ENCODE measurements at regions not wholly inside any gene's neighbourhood (a gene's known extent, or its start where the extent isn't known, plus 50 kb on each side); places are given as distances from the start of the nearest gene placed in this dataset.

- Histone ChIP-seq H3K4me3 (no peak overlapping the region), H3K27ac (ENCODE audit: low read depth) (no peak overlapping the region), H4K20me1 (replicated peaks; ENCODE audit: insufficient read depth) (no peaks in the 10 kb centered on the region), H3K9me2 (ENCODE audit: insufficient read depth) (no peaks in the 10 kb centered on the region), H2AFZ (no peak overlapping the region), H3F3A (replicated peaks; ENCODE audit: low read depth) (no peaks in the 10 kb centered on the region), H3K4me2 (no peak overlapping the region), H3K4me1 (ENCODE audit: insufficient read depth) (peaks cover 8% of the 10 kb centered on the region; the same call in 1 of the 2 replicates), H3K79me2 (replicated peaks; ENCODE audit: insufficient read depth) (no peaks in the 10 kb centered on the region), H3K36me3 (ENCODE audit: insufficient read depth) (0 out of 2 replicates have a peak, but pooled peaks cover 7% of the 10 kb centered on the region), H3K27me3 (ENCODE audit: insufficient read depth) (no peaks in the 10 kb centered on the region)
- Mint-ChIP-seq H3K27ac (no peak overlapping the region), H3K9me3 (peaks cover 21% of the 10 kb centered on the region), H3K4me1 (peaks cover 5% of the 10 kb centered on the region; the same call in 2 of the 3 replicates), H3K4me3 (no peak overlapping the region), H3K27me3 (ENCODE audit: insufficient read depth, low read depth, poor library complexity) (peaks cover 3% of the 10 kb centered on the region), H3K36me3 (ENCODE audit: low read depth) (peaks cover 14% of the 10 kb centered on the region; the same call in 2 of the 3 replicates)
- no peak for DNase-seq (ENCODE audit: low spot score)
- ATAC-seq = no peak
- TF ChIP-seq JUNB (IDR thresholded peaks at IDR 0.05; ENCODE audit: unreplicated experiment) (no peak), ETS1 (IDR thresholded peaks at IDR 0.05) (no peak), CTCF (conservative IDR thresholded peaks at IDR 0.05; ENCODE audit: low read depth in 2 of 2) (no peak)
Measured at GRCh38 chr16:59635674-59636073, 901.6 kb upstream of the GOT2 start.

GRCh38 chr16:59634951-59635350, 900.8 kb upstream of the GOT2 start:
- 0 out of 2 replicates have a peak, but pooled peaks cover 7% of the 10 kb centered on the region for H3K36me3 ChIP-seq (ENCODE audit: insufficient read depth)
- no peaks in the 10 kb centered on the region for H3K79me2 ChIP-seq (replicated peaks; ENCODE audit: insufficient read depth)
- H3K4me3 Mint-ChIP-seq = no peak overlapping the region
- peaks cover 3% of the 10 kb centered on the region for H3K27me3 Mint-ChIP-seq (ENCODE audit: insufficient read depth, low read depth, poor library complexity)
- peaks cover 5% of the 10 kb centered on the region; the same call in 2 of the 3 replicates for H3K4me1 Mint-ChIP-seq
- no peaks in the 10 kb centered on the region for H3F3A ChIP-seq (replicated peaks; ENCODE audit: low read depth)
- no peaks in the 10 kb centered on the region for H3K9me2 ChIP-seq (ENCODE audit: insufficient read depth)
- H3K4me1 ChIP-seq (ENCODE audit: insufficient read depth) = peaks cover 8% of the 10 kb centered on the region; the same call in 1 of the 2 replicates
- no peak overlapping the region for H3K4me2 ChIP-seq
- H3K27ac Mint-ChIP-seq = no peak overlapping the region
- H4K20me1 ChIP-seq (replicated peaks; ENCODE audit: insufficient read depth) = no peaks in the 10 kb centered on the region
- no peak for DNase-seq (ENCODE audit: low spot score)
- no peak overlapping the region for H3K27ac ChIP-seq (ENCODE audit: low read depth)
- no peak overlapping the region for H3K4me3 ChIP-seq
- H2AFZ ChIP-seq = no peak overlapping the region; the same call in 1 of the 2 replicates
- peaks cover 14% of the 10 kb centered on the region; the same call in 2 of the 3 replicates for H3K36me3 Mint-ChIP-seq (ENCODE audit: low read depth)
- H3K27me3 ChIP-seq (ENCODE audit: insufficient read depth) = no peaks in the 10 kb centered on the region
- peaks cover 21% of the 10 kb centered on the region for H3K9me3 Mint-ChIP-seq
- no peak for ATAC-seq
- no peak for TF ChIP-seq REST (IDR thresholded peaks at IDR 0.05; ENCODE audit: unreplicated experiment)
- no peak for TF ChIP-seq ETS1 (IDR thresholded peaks at IDR 0.05)
- TF ChIP-seq ZNF114 (CRISPR knock-in tag; IDR thresholded peaks at IDR 0.05) = no peak
- no peak for TF ChIP-seq STAT1 (IDR thresholded peaks at IDR 0.05; ENCODE audit: unreplicated experiment)
- no peak for TF ChIP-seq ZNF331 (CRISPR knock-in tag; IDR thresholded peaks at IDR 0.05; ENCODE audit: low read depth)
- TF ChIP-seq NANOG (IDR thresholded peaks at IDR 0.05; ENCODE audit: borderline replicate concordance) = no peak
- TF ChIP-seq CREB1 (CRISPR knock-in tag; IDR thresholded peaks at IDR 0.05; ENCODE audit: low read depth) = no peak
